HL-60 (cell line): ENCODE measurements at regions not wholly inside any gene's neighbourhood (a gene's known extent, or its start where the extent isn't known, plus 50 kb on each side); places are given as distances from the start of the nearest gene placed in this dataset.

Experiments
- DNase-seq, 2 experiments: peaks; one replicate each; pipeline ENCODE4 v3.0.0-alpha.2; 2010 to 2020; ENCODE audit warnings: low read depth in 1 of 2, low spot score in 1 of 2
- H3K27ac ChIP-seq: fragments of 250-450 bp; sonication (Bioruptor Pico); replicated peaks from 2 replicates; pipeline ENCODE4 v1.5.1; 2020; ENCODE audit warnings: mild to moderate bottlenecking, moderate library complexity
- H3K27me3 ChIP-seq: fragments of 250-450 bp; sonication (Bioruptor Pico); 2 replicates; pipeline ENCODE4 v1.5.1; 2021; ENCODE audit warnings: mild to moderate bottlenecking, moderate library complexity; ENCODE audit not compliant: insufficient read depth, poor library complexity, severe bottlenecking
- H3K4me3 ChIP-seq: replicated peaks from 2 replicates; pipeline ENCODE4 v1.5.1; 2011; ENCODE audit warnings: mild to moderate bottlenecking, control low read depth, low read length; ENCODE audit not compliant: insufficient read depth
- GABPA ChIP-seq: IDR thresholded peaks from 2 replicates; pipeline ENCODE4 v1.6.1; 2012; ENCODE audit warnings: low read depth
- POLR2AphosphoS5 ChIP-seq: IDR thresholded peaks from 2 replicates; pipeline ENCODE4 v1.6.1; 2012; ENCODE audit warnings: low read depth
- SPI1 ChIP-seq: IDR thresholded peaks from 2 replicates; pipeline ENCODE4 v1.6.1; 2012; ENCODE audit warnings: low read depth, mild to moderate bottlenecking, borderline replicate concordance
- TF ChIP-seq, protein P1 (sequence below): IDR thresholded peaks from 2 replicates; pipeline ENCODE4 v1.6.1; 2012; ENCODE audit warnings: low read depth; ENCODE audit not compliant: insufficient replicate concordance
- TF ChIP-seq, protein P2 (sequence below): IDR thresholded peaks from one replicate; pipeline ENCODE4 v1.5.1; 2011; ENCODE audit warnings: low read length, control low read depth, inconsistent platforms; ENCODE audit not compliant: insufficient read depth

DNA sequence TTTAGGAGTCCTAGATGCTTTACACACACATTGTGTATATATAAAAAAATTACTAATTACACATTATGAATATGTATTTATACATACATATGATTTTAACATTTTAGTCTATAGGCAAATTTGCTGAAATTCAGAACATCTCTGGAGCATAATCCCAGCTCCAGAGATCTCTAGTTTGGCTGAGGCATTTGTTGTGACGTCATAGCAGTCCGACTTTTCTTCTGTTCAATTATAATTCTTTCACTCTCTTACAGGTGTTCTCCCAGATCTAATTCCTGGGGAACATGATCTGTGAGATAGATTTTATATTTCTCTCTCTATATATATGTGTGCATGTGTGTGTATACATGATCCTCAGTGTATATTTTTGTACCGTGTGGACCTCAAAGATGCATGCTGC lies 1876.2 kb downstream of the EFNA5 start:
- DNase-seq = no peak
- TF ChIP-seq POLR2AphosphoS5 = no peak
- TF ChIP-seq, protein P1, sequence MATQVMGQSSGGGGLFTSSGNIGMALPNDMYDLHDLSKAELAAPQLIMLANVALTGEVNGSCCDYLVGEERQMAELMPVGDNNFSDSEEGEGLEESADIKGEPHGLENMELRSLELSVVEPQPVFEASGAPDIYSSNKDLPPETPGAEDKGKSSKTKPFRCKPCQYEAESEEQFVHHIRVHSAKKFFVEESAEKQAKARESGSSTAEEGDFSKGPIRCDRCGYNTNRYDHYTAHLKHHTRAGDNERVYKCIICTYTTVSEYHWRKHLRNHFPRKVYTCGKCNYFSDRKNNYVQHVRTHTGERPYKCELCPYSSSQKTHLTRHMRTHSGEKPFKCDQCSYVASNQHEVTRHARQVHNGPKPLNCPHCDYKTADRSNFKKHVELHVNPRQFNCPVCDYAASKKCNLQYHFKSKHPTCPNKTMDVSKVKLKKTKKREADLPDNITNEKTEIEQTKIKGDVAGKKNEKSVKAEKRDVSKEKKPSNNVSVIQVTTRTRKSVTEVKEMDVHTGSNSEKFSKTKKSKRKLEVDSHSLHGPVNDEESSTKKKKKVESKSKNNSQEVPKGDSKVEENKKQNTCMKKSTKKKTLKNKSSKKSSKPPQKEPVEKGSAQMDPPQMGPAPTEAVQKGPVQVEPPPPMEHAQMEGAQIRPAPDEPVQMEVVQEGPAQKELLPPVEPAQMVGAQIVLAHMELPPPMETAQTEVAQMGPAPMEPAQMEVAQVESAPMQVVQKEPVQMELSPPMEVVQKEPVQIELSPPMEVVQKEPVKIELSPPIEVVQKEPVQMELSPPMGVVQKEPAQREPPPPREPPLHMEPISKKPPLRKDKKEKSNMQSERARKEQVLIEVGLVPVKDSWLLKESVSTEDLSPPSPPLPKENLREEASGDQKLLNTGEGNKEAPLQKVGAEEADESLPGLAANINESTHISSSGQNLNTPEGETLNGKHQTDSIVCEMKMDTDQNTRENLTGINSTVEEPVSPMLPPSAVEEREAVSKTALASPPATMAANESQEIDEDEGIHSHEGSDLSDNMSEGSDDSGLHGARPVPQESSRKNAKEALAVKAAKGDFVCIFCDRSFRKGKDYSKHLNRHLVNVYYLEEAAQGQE = no peak
- TF ChIP-seq, protein P2, sequence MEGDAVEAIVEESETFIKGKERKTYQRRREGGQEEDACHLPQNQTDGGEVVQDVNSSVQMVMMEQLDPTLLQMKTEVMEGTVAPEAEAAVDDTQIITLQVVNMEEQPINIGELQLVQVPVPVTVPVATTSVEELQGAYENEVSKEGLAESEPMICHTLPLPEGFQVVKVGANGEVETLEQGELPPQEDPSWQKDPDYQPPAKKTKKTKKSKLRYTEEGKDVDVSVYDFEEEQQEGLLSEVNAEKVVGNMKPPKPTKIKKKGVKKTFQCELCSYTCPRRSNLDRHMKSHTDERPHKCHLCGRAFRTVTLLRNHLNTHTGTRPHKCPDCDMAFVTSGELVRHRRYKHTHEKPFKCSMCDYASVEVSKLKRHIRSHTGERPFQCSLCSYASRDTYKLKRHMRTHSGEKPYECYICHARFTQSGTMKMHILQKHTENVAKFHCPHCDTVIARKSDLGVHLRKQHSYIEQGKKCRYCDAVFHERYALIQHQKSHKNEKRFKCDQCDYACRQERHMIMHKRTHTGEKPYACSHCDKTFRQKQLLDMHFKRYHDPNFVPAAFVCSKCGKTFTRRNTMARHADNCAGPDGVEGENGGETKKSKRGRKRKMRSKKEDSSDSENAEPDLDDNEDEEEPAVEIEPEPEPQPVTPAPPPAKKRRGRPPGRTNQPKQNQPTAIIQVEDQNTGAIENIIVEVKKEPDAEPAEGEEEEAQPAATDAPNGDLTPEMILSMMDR = no peak
- TF ChIP-seq SPI1 = no peak
- TF ChIP-seq GABPA = no peak
- Histone ChIP-seq H3K27me3 (no peaks in the 10 kb centered on the region), H3K4me3 (no peak overlapping the region), H3K27ac (no peak overlapping the region)

DNA sequence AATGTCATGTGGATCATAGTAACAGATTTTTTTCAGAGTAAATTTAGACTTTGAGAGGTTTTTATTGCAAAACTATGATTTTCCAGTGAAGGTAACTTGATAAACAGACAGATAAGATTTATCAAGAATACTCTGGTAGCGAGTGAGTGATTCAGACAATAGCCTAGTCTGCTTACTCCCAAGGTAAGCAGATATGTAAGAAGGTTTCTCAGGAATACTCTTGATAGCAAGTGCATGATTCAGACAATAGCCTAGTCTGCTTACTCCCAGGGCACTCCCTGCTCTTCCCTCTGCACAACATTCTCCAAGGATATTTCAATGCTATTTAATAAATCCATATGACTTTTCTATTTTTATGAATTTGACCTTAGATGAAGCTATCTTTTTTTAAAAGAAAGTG lies 1881.5 kb downstream of the EFNA5 start:
- Histone ChIP-seq H3K27me3 (no peaks in the 10 kb centered on the region), H3K4me3 (no peak overlapping the region), H3K27ac (no peak overlapping the region)
- TF ChIP-seq SPI1 (no peak), POLR2AphosphoS5 (no peak), GABPA (no peak)
- no peak for DNase-seq

DNA sequence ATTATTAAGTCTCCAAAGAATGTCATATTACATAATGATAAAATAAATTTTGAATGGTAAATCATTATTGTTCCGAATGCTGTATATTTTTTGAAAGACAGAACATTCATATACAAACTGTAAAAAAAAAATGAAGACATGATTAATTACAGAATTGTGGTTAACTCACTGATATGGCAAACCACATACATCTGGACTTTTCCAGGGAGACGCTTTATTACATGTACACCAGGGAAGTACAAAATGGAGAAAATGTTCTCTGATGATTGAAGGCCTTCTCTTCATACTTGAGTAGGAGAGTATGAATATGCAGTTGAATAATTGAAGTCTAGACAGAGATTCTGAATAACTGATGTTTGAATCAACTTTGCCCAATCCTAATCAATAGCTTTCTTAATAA lies 1886.9 kb downstream of the EFNA5 start:
- H3K27me3 ChIP-seq = no peaks in the 10 kb centered on the region
- TF ChIP-seq GABPA = no peak
- TF ChIP-seq, protein P1 = no peak
- TF ChIP-seq POLR2AphosphoS5 = no peak
- no peak for TF ChIP-seq SPI1
- TF ChIP-seq, protein P2 = no peak
- DNase-seq = no peak
- H3K27ac ChIP-seq = no peak overlapping the region
- H3K4me3 ChIP-seq = no peak overlapping the region

DNA sequence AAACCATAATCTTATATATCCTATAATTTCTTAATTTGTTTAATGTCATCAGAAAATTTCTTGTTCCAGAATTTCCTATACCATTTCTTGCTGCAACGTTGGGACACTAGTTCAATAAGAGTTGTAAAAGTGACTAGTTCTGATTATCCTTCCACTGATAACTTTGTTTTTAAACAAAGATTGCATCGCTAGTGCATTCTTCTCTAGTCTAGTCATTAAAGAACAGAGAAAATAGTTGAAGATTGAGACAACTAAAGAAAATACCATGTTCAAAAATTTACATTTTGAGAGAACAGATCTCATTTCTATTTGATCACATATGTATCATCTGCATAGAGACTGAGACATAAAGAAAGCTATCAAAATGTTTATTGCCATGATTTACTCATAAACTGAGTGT lies 1888.2 kb downstream of the EFNA5 start:
- no peak overlapping the region for H3K27ac ChIP-seq
- no peak overlapping the region for H3K4me3 ChIP-seq
- DNase-seq = no peak
- TF ChIP-seq POLR2AphosphoS5 (no peak), SPI1 (no peak), GABPA (no peak)
- TF ChIP-seq, protein P2 = no peak
- TF ChIP-seq, protein P1 = no peak
- H3K27me3 ChIP-seq = no peaks in the 10 kb centered on the region
